ENCODE measurements at regions not wholly inside any gene's neighbourhood (a gene's known extent, or its start where the extent isn't known, plus 50 kb on each side); places are given as distances from the start of the nearest gene placed in this dataset.

DNA sequence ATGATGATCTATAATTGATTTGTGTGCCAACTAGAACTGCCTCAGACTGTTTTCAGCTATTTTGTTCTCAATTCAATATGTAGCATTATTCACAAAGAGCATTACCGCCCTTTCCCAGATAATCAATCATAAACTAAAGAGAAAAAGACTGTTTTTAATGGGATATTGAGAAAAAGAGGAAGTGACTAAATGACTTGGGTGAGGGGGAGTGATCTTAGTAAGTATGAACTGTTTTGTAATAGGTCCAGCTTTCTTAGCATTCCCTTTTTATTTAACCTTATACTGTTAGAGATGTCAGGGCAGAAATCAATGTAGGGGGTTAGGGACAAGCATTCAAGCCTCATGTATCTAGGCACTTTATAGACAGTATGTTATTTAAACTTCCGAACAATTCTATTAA lies 157.8 kb upstream of the DPYD start:
- DNase-seq (ENCODE audit: low spot score) (no peak), FAIRE-seq (no peak)

DNA sequence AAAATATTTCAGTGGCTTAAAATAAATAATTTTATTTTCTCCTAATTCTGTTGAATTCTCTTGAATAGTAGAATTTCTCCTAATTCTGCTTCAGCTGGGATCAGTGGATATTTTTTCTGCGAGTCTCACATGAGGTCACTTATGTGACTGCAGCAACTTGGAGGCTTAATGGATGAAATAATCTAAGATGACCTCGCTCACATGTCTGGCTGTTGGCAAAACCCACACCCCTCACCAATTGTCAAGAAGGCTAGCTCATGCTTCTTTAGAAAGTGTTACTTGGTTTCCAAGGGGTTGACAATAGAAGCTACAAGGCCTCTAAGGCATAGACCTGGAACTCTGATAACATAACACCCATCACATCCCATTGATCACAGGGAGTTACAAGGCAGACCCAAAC lies 156.9 kb upstream of the DPYD start:
- DNase-seq (ENCODE audit: low spot score) (no peak), FAIRE-seq (no peak)

DNA sequence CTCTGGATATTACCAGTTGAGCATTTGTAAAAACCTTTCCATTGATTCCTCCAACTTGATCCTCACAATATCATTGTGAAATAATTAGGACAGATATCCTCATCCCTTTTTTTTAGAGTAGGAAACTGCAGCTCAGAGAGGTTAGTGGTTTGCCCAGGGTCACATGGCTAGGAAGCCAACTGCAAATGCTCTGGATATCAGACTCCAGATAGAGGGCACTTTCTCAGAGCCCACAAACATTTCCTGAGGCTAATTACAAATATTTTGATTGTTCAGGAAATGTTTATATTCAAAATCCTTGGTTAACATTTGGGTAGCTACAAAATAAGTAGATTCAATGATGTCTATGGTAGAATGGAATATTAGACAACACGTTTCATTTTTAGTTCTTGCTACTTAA lies 154.8 kb upstream of the DPYD start:
- DNase-seq (ENCODE audit: low spot score) = no peak

DNA sequence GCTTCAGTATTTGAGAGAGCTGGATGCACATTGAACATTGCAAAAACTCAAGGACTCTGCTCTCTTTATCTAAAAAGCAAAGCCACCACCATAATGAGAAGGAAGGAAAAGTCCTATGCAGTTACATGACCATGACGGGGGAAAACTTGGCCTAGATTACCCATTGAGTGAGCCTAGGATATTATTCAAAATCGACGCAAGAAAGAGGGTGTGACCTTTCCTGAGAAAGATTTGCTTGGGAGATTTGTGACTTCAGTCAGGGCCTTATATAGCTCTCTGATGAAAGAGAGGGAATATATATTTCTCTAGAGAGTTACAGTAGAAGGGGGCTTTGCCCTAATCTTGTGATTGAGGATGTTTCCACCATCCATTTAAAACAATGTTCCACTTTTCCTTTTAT lies 153.0 kb upstream of the DPYD start:
- DNase-seq (ENCODE audit: low spot score) (no peak), FAIRE-seq (no peak)

More for the DNA sequence above, 154.8 kb upstream of the DPYD start:
- FAIRE-seq = no peak

DNA sequence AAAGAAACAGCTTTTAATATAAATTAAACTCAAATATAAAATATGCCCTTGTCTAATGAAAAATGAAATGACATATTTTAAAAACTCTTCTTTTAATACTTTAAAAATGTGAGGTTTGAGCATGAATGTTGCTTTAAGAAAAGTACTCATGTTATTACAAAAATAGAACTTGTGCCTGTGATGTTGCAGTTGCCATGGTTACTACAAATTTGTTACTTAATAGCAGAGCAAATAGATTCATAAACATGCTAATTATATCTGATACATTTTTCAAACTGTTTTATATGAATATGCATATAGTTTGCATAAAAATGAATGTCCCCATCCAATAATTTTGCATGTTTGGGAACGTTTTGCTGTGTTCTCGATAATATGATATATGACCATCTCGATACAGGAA lies 152.3 kb upstream of the DPYD start:
- DNase-seq (ENCODE audit: low spot score) = no peak
- FAIRE-seq = no peak

DNA sequence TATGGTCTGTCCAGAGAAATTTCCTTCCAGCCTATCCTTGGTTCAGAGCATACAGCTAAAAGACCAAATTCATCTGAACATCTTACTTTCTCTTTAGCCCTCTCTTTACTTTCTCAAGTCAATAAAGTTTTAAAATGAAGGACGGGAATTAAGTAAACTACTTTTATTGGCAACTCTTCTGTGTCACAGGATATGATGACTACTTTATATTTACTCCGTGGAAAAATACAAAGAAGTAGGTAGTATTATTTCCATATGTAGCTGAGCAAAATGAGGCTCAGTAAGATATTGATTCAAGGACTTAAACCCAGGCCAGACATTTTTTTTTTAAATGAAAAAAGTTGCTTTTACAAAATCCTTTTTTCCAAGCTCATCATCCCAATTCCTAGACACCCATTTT lies 151.2 kb upstream of the DPYD start:
- no peak for FAIRE-seq
- no peak for DNase-seq (ENCODE audit: low spot score)

DNA sequence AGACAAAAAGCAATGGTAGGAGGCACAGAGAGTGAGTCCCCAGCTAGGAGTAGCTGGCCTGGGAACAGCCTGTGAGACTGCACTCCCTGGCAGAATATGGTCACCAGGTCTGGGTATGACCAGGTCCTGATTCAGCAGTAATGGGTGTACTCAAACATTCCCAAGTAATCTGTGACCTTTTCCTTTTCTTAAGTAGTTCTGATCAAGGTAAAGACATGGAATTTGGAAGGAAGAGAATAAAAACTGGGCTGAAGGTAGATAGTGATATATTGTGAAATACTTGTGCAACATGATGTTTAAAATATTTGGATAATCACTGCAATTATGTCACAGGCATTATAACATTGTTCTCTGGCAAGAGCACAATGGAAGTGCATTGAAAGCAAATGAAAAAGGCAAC lies 147.2 kb upstream of the DPYD start:
- DNase-seq (ENCODE audit: low spot score) = no peak
- no peak for FAIRE-seq

DNA sequence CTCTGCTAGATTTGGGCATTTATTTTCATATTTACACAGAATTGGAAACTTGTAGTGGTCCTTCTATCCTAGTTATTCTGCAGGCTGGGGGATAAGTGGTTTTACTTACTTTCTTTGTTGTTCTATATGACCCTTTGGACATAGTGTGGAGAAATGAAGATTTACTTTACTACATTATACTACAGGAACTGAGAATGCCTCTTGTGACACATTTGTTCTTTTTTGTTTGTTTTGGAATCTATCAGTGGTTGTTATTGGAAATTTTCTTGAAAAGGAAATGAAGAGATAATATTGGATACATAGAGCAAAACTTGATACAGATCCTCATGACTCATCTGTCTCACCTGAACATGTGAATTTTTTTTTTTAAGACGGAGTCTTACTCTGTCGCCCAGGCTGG lies 146.1 kb upstream of the DPYD start:
- DNase-seq (ENCODE audit: low spot score) = no peak
- FAIRE-seq = no peak

DNA sequence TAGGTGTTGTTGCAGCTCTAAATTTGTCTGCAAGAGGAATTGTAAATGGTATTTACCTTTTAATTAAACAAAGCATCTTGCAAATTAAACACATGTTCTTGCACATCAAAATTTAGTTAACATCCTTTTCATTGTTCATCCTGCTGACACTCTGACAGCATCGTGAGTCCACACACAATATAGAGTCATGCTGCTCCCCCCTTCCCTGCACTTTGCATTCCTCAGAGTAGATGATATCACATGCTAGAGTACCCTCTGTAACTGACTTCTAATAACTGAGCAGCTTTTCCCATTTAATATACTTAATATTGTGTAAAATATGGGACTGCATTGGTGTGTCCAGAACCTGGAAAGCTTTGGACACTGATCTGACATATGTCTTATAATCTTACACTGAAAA lies 138.8 kb upstream of the DPYD start:
- FAIRE-seq = no peak
- no peak for DNase-seq (ENCODE audit: low spot score)

DNA sequence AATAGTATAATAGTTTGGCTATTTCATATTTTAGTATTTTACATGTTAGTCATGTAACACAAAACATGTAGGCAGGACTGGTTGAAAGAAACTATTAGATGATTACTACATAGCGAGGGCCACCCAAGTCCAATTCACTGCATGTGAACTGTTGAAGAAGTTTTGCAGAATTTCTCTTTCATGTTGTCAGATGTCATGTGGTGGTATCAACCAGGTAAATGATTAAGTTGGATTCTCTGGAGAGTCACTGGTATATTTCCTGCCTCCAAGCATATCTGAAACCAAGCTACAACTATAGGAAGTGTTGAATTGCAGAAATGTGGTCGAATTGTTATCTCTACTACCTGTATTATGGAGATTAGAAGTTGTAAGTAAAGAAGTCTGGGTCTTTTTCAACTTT lies 137.8 kb upstream of the DPYD start:
- FAIRE-seq (no peak), DNase-seq (ENCODE audit: low spot score) (no peak)

DNA sequence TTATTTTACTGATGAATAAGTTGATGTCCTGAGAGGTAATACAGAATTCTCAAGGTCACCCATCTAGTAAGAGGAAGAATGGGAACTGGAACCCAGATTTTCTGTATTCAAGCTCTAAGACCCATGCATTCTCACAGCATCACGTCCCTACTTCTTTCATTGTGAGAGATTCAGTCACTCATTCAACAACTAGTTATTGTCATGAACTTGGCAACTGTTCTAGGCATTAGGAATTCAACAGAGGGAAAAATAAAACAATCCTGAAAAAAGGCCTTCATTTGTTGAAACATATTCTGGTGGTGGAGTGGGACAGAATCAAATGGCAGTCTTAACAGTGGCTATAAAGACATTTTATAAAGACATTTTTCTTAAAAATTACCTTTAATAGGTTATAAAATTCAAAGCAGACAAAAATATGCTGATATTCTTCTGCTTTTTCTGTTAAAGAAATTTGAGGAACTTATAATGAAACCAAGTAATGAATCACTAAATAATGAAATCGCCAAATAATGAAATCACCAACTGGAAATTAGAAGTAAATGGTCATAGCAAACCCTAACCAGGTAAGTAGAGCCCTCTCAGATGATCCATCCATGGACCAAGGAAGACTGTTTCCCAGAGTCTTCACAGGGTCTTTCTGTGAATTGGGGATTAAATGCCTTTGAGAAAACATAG lies 136.5 kb upstream of the DPYD start:
- FAIRE-seq (no peak), DNase-seq (ENCODE audit: low spot score) (no peak)

DNA sequence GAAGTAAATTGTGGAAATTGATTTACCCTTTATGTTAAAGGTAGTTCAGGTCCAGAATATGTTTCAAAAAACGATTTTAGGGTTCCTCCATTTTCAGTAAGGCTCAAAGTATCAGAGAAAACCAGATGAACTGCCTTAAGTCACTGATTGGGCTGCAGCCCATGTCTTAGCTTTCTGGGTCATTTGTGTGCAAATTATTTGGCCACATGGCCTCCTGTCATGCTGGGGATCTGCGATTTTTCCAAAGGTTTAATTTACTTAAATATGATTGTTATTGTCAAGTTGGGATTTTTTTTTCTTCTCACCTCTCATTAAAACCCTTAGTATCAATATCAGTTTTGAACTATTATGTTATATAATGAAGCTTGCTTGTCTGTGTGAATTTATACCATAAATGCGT lies 135.9 kb upstream of the DPYD start:
- FAIRE-seq = no peak
- no peak for DNase-seq (ENCODE audit: low spot score)

DNA sequence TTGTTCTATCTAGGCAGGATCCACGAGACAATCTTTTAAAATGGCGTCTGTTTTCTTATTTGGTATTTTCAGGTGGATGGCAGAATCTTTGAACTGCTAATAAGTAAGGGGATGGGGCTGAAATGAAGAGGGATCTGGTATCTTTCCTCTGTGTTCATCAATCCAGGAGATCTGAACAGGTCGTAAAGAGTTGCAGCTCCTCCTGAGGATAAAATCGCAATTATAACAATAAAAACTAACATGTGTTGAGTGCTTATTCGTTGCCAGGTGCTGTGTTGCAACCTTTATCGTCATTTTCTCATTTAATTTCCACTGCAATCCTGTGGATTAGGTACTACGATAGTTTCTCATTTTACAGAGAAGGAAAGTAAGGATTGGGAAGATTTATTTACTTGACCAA lies 134.6 kb upstream of the DPYD start:
- FAIRE-seq = no peak

DNA sequence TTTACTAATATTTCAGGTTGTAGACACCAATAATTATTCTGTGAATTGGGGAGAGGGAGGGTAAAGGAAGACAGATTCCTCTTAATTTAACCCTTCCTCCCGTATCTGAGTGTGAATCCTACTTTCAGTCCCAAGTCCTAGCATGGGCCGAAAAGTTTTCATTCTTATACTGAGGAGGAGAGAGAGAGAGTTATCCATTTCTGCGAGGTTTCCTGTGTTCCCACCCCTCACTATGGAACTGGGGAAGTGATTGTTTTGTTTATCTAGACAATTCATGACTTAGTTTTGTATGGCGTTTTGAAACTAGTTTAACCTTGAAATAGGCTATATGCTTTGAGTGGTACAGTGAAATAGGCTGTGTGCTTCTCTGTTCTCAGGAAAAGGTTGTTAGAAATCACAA lies 134.0 kb upstream of the DPYD start:
- no peak for DNase-seq (ENCODE audit: low spot score)
- FAIRE-seq = no peak

More for the DNA sequence above, 134.6 kb upstream of the DPYD start:
- DNase-seq (ENCODE audit: low spot score) = no peak

DNA sequence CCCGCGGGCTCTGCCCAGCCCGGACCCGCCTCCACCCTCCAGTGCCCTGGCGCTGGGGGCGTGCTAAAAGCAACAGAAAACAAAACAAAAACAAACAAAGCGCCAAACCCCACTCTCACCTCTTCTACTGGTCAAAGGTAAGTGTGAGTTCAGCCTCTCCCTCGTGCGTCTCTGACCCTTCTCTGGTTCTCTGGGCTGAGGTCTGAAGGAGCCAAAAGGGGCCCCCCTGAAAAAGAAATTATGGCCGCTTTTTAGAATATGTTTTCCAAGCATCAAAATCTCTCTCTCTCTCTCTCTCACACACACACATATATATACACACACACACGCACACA lies 133.5 kb upstream of the DPYD start:
- no peak for DNase-seq (ENCODE audit: low spot score)
- FAIRE-seq = no peak

DNA sequence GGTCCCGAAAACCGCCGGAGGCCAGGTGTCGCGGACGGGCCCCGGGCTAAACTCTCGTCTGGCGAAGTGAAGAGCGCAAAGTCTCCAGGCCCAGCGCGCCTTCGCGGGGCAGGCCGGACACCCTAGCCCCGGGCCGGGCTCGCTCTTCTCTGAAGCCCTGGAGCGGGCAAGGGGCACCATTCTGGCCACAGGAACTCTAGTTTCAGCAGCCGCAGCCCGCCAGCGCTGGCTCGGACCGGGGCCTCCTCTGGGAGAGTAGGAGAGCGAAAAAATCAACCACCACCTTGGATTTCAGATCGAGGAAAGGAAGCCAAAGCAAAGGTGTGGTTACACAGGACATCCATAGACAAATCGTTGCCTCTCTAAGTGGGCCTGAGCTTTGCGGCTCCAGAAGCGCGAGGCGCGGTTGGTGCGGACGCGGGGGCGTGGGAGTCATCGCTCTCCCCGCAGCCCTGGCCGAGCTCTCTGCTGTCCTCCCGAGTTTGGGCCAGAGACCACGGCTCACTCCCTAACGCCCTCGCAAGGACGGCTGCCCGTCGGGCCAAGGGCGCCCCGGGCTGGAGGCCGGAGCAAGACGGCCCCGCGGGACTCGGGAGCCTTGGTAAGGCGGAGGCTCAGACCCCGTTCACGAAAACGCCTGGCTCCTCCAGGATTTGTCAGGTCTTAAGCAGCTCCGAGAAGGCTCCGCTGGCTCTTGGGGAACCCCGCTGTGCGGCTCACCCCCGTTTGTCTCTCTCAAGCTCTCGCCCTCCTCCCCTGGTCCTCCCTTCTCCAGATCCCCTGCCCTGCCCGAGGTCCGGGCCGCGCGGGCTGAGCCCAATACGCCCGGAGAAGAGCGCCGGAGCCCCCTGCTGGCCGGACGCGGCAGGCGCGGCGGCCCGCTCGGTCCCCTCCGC lies 132.9 kb upstream of the DPYD start:
- DNase-seq (ENCODE audit: low spot score) (peak; percentile 80), FAIRE-seq (no peak)

DNA sequence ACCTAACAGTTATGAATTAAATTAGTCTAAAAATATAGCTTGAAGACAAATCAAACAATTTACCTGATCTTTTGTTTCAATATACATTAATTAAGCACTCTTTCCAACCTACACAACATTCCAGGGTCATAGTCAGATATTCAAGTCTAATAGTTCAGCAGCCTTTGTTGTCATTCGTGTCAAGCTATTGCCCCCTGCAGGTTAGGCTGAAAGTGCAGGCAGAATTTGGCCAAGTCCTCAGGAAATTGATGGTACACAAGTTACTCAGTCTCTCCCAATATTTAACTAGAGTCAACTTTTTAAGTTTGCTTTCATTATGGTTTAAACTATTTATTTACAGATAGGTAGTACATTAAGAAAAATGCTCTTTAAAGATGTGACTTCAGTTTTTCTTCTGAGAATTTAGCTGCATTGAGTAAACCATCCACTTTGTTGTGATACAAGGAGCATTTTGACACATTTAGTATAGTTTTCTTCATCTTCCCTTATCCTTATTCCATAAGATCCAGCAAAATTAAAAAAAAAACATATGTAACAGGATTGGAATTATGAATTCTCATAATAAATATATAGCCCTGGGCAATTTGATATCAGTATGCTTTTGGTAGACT lies 130.3 kb upstream of the DPYD start:
- peak; percentile 50 for DNase-seq (ENCODE audit: low spot score)
- no peak for FAIRE-seq

DNA sequence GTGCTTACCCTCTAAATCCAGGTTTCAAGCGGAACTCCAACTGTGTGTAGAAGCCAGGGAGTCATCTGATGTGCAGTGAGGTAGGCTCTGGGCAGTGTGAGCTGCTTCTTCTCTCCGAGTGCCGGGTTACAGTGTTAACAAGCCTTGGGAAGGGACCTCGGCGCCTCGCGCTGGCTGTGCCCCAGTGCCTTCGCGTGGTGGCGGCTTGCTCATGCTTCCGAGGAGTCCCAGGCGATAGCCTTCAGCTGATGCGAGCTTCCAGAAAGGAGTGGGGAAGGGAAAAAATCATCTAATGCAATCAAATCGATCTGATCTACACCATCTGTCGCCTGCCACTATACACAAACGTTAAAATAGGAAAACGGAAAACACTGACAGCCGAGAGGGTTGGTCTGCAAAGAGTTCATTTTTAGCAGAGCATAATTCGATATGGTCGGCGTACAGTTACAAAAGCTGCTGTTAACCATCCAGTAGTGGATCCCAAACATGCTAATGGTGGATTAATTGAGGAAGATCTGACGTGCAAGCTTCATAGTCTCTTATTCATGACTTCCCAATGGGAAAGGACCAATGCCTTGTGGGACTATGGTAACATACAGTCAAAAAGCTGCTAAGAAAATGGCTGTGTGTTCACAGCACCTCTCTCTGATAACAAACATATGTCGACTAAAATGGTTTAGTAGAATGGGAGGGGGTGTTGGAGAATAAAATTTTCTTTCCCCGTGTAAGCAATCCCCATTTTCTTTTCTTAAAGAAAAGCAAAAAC lies 128.7 kb upstream of the DPYD start:
- FAIRE-seq (no peak), DNase-seq (ENCODE audit: low spot score) (no peak)

DNA sequence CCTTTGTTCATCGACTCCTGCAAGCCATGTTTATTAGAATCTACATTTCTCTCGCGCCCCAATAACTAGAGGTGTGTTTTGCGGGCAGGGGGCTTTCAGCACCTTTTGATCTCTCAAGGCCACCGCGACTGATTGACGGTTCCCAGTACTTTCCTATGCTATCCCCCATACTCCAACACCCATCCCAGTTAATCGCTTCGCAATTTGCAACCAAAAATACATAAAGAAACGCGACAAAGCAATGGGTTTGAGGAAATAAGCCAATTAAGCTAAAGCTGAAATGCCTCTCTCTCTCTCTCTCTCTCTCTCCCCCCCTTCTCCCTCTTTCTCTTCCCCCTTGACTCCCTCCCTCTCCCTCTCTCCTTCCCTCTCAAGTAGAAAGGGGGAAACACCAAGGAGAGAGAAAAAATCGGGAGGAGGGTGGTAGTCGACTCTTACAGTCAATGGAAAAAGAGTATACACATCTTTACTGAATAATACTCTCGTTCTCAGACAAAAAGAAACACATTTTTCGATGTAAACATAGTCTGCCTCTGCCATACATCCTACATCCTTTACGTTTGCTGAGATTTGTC lies 128.0 kb upstream of the DPYD start:
- DNase-seq (ENCODE audit: low spot score) (no peak), FAIRE-seq (peak; percentile 23)

DNA sequence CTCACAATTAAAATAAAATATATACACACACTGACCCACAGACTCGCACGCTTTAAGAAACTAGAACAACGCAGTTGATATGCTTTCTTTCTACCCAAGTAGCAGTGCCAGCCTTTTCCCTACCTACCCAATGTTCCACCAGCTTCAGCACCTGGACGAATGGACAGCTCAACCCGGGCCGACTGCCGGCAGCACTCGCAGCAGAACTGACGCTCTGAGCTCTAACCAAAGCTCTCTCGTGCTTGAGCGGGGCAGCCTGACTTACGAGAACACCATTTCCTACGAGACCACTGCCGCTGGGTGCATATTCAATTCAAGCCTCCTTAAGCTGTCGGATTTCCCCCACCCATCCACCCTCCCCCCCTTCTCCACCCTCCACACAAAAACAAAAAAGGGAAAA lies 127.4 kb upstream of the DPYD start:
- DNase-seq (ENCODE audit: low spot score) (peak; percentile 75), FAIRE-seq (no peak)

DNA sequence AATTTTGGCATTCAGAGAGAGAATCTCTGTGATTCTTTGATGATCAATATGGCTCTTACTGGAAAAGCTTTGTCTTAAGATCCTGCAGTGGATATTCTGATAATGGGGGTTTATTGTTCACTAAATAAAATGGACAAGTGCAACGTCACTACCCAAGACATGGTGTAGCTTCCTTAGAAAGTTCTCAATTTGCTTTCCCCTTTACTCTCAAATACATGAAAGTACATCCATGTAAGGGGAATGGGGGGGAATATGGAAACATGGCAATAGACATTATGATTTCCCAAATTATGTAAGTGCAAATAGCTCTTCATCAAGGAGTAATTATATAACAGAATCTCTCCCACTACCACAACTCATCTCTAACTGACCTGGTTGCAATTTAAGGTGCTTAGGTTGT lies 126.3 kb upstream of the DPYD start:
- FAIRE-seq (no peak), DNase-seq (ENCODE audit: low spot score) (no peak)
